GM12873 (cell line): ENCODE measurements at regions not wholly inside any gene's neighbourhood (a gene's known extent, or its start where the extent isn't known, plus 50 kb on each side); places are given as distances from the start of the nearest gene placed in this dataset.

Experiments used
- TF ChIP-seq, protein P1 (sequence below): IDR thresholded peaks from 2 replicates; pipeline ENCODE4 v1.5.1; 2012; ENCODE audit warnings: low read depth, mild to moderate bottlenecking, moderate library complexity, low read length, control low read depth; ENCODE audit not compliant: insufficient read depth; ENCODE audit errors: missing control alignments

- TF ChIP-seq, protein P1, sequence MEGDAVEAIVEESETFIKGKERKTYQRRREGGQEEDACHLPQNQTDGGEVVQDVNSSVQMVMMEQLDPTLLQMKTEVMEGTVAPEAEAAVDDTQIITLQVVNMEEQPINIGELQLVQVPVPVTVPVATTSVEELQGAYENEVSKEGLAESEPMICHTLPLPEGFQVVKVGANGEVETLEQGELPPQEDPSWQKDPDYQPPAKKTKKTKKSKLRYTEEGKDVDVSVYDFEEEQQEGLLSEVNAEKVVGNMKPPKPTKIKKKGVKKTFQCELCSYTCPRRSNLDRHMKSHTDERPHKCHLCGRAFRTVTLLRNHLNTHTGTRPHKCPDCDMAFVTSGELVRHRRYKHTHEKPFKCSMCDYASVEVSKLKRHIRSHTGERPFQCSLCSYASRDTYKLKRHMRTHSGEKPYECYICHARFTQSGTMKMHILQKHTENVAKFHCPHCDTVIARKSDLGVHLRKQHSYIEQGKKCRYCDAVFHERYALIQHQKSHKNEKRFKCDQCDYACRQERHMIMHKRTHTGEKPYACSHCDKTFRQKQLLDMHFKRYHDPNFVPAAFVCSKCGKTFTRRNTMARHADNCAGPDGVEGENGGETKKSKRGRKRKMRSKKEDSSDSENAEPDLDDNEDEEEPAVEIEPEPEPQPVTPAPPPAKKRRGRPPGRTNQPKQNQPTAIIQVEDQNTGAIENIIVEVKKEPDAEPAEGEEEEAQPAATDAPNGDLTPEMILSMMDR: no peak
Observed at GRCh38 chr17:51389875-51390274, 129.5 kb downstream of the UTP18 start.

GRCh38 chr17:51391982-51392654, 131.8 kb downstream of the UTP18 start:
- TF ChIP-seq, protein P1: no peak

GRCh38 chr17:51395621-51396020, 135.3 kb downstream of the UTP18 start:
- TF ChIP-seq, protein P1: no peak

GRCh38 chr17:51397361-51398127, 137.2 kb downstream of the UTP18 start:
- TF ChIP-seq, protein P1: no peak

GRCh38 chr17:51398128-51398525, 137.8 kb downstream of the UTP18 start:
- TF ChIP-seq, protein P1: no peak

- TF ChIP-seq, protein P1: no peak
Observed at GRCh38 chr17:51398687-51399086, 138.3 kb downstream of the UTP18 start.

DNA sequence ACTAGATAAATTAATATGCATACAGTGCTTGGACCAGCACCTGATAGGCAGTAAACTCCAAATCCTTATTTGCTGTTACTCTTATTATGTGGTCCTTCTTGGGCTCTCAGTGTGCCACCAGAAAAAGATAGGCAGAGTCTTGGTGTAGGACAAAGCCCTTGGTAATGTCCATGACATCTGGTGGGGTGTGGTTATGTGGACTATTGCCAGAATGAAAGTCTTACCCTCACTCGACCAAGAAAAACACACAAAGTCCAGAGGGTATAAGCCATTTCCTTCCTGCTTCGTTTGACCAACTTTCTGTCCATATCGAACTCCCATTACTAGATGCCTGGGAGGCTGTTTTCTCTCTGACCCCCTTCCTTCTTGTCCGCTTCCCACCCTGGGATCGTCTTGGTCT, 140.9 kb downstream of the UTP18 start:
- TF ChIP-seq, protein P1: no peak
